Gastroesophageal sphincter (tissue), 4 donors: ENCODE measurements at regions not wholly inside any gene's neighbourhood (a gene's known extent, or its start where the extent isn't known, plus 50 kb on each side); places are given as distances from the start of the nearest gene placed in this dataset.

Source experiments
- ATAC-seq: fragments of 150-250 bp; one replicate; pipeline ENCODE4 v1.9.1; 2016; ENCODE audit warnings: mild to moderate bottlenecking, moderate library complexity
- H3K27ac ChIP-seq, 4 donors: fragments of 200-600 bp; sonication (generic) in 3 of 4; 1 replicate in 3 of 4; 2 replicates in 1 of 4; pipeline ENCODE4 v1.5.1; 2016 to 2019
- H3K27me3 ChIP-seq: fragments of 200-600 bp; sonication (generic); one replicate; pipeline ENCODE4 v1.5.1; 2019
- H3K36me3 ChIP-seq, 2 donors: fragments of 200-600 bp; sonication (generic); one replicate each; pipeline ENCODE4 v1.5.1; 2019; ENCODE audit warnings: control low read depth in 1 of 2
- H3K4me1 ChIP-seq, 3 donors: fragments of 200-600 bp; sonication (generic); 1 replicate in 2 of 3; 2 replicates in 1 of 3; pipeline ENCODE4 v1.5.1; 2016 to 2019; ENCODE audit warnings: control low read depth in 2 of 3
- H3K4me3 ChIP-seq, 2 donors: fragments of 200-600 bp; sonication (generic); one replicate each; pipeline ENCODE4 v1.5.1; 2019; ENCODE audit warnings: mild to moderate bottlenecking in 1 of 2, moderate library complexity in 1 of 2
- H3K9me3 ChIP-seq, 3 donors: fragments of 200-600 bp; sonication (generic); one replicate each; pipeline ENCODE4 v1.5.1; 2017 to 2019; ENCODE audit warnings: control low read depth in 2 of 3
- EP300 ChIP-seq: sonication (generic); formaldehyde crosslinking; IDR thresholded peaks from one replicate; pipeline ENCODE4 v1.6.1; 2017; ENCODE audit warnings: antibody characterized with exemption, mild to moderate bottlenecking
- POLR2A ChIP-seq, 2 donors: fragments of 450-650 bp; IDR thresholded peaks; one replicate each; pipeline ENCODE4 v1.6.1; 2017; ENCODE audit warnings: antibody characterized with exemption in 2 of 2, mild to moderate bottlenecking in 2 of 2, moderate library complexity in 1 of 2
- POLR2AphosphoS5 ChIP-seq: sonication (generic); formaldehyde crosslinking; IDR thresholded peaks from one replicate; pipeline ENCODE4 v1.6.1; 2017; ENCODE audit warnings: antibody characterized with exemption
- WGBS, 2 donors: methylation state at CpG; one replicate each; pipeline ENCODE4 v1.1.5; 2018; ENCODE audit warnings: low coverage in 1 of 2; 5-methylcytosine and 5-hydroxymethylcytosine counted together
- TF ChIP-seq, protein P1 (sequence below), 4 experiments: fragments of 200-600 bp in 2 of 4; fragments of 450-650 bp in 2 of 4; sonication (generic) in 1 of 4; IDR thresholded peaks; one replicate each; pipeline ENCODE4 v1.5.1; 2017 to 2019; ENCODE audit warnings: antibody characterized with exemption in 4 of 4, mild to moderate bottlenecking in 2 of 4, moderate library complexity in 2 of 4

DNA sequence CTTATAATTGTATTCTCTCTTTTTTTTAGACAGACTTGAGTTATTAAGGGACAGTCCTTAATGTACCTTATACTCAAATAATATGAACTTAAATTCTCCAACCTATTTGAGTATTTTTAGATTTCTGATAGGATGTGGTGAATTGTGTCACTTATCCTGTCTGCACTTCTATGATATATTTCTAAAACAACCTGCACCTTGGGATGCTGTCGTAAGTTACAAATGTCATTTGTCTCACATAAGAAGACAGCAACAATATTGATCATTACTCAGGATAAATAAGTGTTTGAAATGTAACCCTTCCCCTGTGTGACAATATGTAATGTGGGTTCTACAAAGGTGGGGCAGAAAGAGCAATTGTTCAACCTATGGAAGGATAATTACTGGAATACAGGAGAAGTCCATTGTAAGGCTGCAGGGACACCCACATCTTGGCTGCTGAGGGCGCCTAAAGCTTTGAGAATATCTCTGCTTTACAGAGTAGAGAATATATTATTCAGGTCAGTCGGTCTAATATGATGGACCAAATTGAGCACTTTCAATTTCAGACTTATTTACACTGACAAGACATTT, 236.9 kb upstream of the PRR20A start:
- no peak for TF ChIP-seq POLR2A (IDR thresholded peaks at IDR 0.05)
- no peak for TF ChIP-seq POLR2AphosphoS5
- TF ChIP-seq, protein P1, sequence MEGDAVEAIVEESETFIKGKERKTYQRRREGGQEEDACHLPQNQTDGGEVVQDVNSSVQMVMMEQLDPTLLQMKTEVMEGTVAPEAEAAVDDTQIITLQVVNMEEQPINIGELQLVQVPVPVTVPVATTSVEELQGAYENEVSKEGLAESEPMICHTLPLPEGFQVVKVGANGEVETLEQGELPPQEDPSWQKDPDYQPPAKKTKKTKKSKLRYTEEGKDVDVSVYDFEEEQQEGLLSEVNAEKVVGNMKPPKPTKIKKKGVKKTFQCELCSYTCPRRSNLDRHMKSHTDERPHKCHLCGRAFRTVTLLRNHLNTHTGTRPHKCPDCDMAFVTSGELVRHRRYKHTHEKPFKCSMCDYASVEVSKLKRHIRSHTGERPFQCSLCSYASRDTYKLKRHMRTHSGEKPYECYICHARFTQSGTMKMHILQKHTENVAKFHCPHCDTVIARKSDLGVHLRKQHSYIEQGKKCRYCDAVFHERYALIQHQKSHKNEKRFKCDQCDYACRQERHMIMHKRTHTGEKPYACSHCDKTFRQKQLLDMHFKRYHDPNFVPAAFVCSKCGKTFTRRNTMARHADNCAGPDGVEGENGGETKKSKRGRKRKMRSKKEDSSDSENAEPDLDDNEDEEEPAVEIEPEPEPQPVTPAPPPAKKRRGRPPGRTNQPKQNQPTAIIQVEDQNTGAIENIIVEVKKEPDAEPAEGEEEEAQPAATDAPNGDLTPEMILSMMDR (IDR thresholded peaks at IDR 0.05) = no peak
- no peak for TF ChIP-seq EP300
- no peaks in the 10 kb centered on the region for H3K4me1 ChIP-seq
- no peak overlapping the region for H3K4me3 ChIP-seq
- H3K9me3 ChIP-seq = peaks cover 0 to 9% (median 0%) of the 10 kb centered on the region in 3 donors
- H3K27me3 ChIP-seq = no peaks in the 10 kb centered on the region
- 64 to 92% methylated on average over 3 of the region's 3 CpGs for WGBS, 2 donors
- no peak overlapping the region for H3K27ac ChIP-seq
- H3K36me3 ChIP-seq = no peaks in the 10 kb centered on the region
- no peak for ATAC-seq

DNA sequence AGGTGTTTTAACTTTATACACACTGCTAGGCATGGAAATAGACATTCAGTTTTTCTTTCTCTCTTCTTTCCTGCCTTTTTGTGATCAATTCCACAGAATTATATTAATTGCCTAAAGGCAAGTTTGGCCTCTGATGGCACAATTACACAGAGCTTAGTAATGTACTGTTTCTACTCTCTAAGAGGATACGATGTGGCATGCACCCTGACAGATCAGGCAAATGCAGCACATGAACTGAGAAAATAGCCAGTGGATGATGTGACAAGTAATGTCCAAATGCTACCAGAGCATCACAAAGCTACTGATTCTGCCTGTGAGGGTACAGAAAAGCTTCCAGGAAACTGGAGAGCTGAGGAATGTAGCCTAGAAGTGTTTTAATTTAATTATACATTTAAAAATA, 233.8 kb upstream of the PRR20A start:
- H3K4me1 ChIP-seq = no peaks in the 10 kb centered on the region
- TF ChIP-seq, protein P1 (IDR thresholded peaks at IDR 0.05) = no peak
- TF ChIP-seq POLR2A (IDR thresholded peaks at IDR 0.05) = no peak
- H3K4me3 ChIP-seq = no peak overlapping the region
- no peak overlapping the region for H3K27ac ChIP-seq
- 64 to 73% methylated on average over 1 of the region's 1 CpG for WGBS, 2 donors
- H3K27me3 ChIP-seq = no peaks in the 10 kb centered on the region
- no peak for ATAC-seq
- H3K36me3 ChIP-seq = no peaks in the 10 kb centered on the region
- H3K9me3 ChIP-seq = no peaks in the 10 kb centered on the region

DNA sequence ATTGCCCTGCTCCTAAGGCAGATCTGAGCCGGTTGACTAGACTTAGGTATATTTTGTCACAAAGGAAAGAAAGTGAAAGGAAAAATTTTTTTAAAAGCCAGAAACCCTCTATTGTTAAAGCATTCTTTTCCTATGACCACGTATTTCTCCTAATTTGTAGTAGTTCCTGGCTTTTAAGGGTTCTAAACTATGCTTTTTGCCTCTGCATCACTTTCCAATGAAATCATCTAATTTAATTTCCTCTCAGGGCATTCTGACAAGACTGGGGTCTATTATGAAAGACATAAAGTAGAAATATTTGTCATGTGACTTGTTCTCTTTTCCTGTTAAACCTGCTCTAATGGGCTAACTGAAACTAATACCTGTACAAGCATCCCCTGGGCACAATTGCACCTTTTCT, 233.0 kb upstream of the PRR20A start:
- Histone ChIP-seq H3K9me3 (no peaks in the 10 kb centered on the region), H3K27me3 (no peaks in the 10 kb centered on the region)
- 66 to 76% methylated on average over 2 of the region's 2 CpGs for WGBS, 2 donors

DNA sequence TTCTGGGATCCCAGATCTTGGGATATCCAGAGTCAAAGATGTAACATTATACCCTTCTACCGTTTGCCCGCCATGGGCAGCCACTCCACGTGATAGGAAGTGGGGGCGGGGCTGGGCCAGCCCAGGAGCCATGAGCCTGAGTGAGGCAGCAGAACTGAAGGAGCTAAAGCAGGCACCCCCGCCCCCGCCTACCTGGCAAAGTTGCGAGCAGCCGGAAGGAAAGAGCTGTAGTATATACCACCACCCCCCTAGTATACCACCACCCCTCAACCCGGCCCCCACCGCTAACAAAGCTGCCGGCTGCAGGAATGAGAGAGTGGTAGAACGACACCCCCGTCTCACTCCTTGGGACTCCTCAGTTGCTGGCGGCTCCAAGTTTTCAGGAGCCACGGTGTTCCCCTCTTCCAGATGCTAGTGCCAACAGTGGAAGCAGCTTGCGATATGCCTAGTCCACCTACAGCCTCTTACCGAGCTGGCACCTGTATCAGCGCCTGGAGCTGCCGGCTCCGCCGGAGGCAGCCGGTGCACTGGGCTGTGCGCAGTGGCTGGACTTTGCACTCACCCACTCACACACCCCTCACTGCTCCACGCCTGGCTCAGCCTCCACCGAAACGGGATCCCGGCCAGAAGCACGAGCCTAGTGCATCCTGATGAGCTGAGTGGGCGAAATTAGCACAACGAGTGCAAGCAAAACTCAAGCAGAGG, 230.7 kb upstream of the PRR20A start:
- no peaks in the 10 kb centered on the region for H3K9me3 ChIP-seq
- no peak overlapping the region for H3K27ac ChIP-seq
- TF ChIP-seq EP300 (no peak), POLR2AphosphoS5 (no peak), POLR2A (IDR thresholded peaks at IDR 0.05) (no peak)
- TF ChIP-seq, protein P1 (IDR thresholded peaks at IDR 0.05) = no peak
- H3K27me3 ChIP-seq = no peaks in the 10 kb centered on the region
- 93% methylated on average over 3 of the region's 30 CpGs; no CpG with 5 or more reads in 1 of the 2 donors for WGBS, 2 donors
- no peak for ATAC-seq
- no peaks in the 10 kb centered on the region for H3K36me3 ChIP-seq
- H3K4me1 ChIP-seq = no peaks in the 10 kb centered on the region
- H3K4me3 ChIP-seq = no peak overlapping the region

More for the DNA sequence above, 233.0 kb upstream of the PRR20A start:
- no peak overlapping the region for H3K27ac ChIP-seq
- TF ChIP-seq POLR2AphosphoS5 (no peak), POLR2A (IDR thresholded peaks at IDR 0.05) (no peak), EP300 (no peak)
- TF ChIP-seq, protein P1 (IDR thresholded peaks at IDR 0.05) = no peak
- no peak for ATAC-seq
- H3K4me3 ChIP-seq = no peak overlapping the region
- H3K4me1 ChIP-seq = no peaks in the 10 kb centered on the region
- H3K36me3 ChIP-seq = no peaks in the 10 kb centered on the region

DNA sequence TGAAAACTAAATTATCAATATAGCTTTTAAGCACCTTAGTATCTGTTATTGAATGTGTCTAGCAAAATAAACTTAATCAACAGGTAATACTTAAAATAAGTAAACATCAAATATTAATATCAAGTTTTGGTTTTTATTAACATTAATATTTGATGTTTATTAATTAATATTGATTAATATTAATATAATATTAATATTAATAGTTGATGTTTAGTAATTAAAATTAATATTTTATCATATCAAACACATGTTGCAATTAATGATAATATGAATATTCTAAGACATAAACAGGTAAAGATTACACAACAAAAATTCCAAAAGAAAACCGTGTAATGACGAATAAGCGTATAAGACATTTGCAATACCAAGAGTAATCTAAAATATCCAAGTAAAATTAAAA, 222.8 kb upstream of the PRR20A start:
- no peaks in the 10 kb centered on the region for H3K4me1 ChIP-seq
- H3K36me3 ChIP-seq = no peaks in the 10 kb centered on the region
- no peak for ATAC-seq
- no peak for TF ChIP-seq POLR2AphosphoS5
- no peak for TF ChIP-seq POLR2A (IDR thresholded peaks at IDR 0.05)
- TF ChIP-seq, protein P1 (IDR thresholded peaks at IDR 0.05) = no peak
- no peak for TF ChIP-seq EP300
- 93 to 97% methylated on average over 3 of the region's 3 CpGs for WGBS, 2 donors
- no peak overlapping the region for H3K4me3 ChIP-seq
- H3K9me3 ChIP-seq = no peaks in the 10 kb centered on the region
- H3K27me3 ChIP-seq = no peaks in the 10 kb centered on the region
- no peak overlapping the region for H3K27ac ChIP-seq
